ENCODE measurements at regions not wholly inside any gene's neighbourhood (a gene's known extent, or its start where the extent isn't known, plus 50 kb on each side); places are given as distances from the start of the nearest gene placed in this dataset.

GRCh38 chr9:13729955-13730354, 450.5 kb upstream of the MPDZ start:
- Mint-ChIP-seq H3K27ac (no peak overlapping the region), H3K36me3 (no peaks in the 10 kb centered on the region), H3K4me3 (no peak overlapping the region), H3K27me3 (no peaks in the 10 kb centered on the region), H3K4me1 (ENCODE audit: low read depth) (no peaks in the 10 kb centered on the region), H3K9me3 (ENCODE audit: low read depth) (peaks cover 3% of the 10 kb centered on the region)

GRCh38 chr9:13728917-13729811, 449.7 kb upstream of the MPDZ start:
- Mint-ChIP-seq H3K4me1 (ENCODE audit: low read depth) (no peaks in the 10 kb centered on the region), H3K27me3 (no peaks in the 10 kb centered on the region), H3K4me3 (no peak overlapping the region), H3K27ac (no peak overlapping the region), H3K36me3 (no peaks in the 10 kb centered on the region), H3K9me3 (ENCODE audit: low read depth) (peaks cover 6% of the 10 kb centered on the region)

GRCh38 chr9:13728131-13728530, 448.6 kb upstream of the MPDZ start:
- no peak overlapping the region for H3K27ac Mint-ChIP-seq
- no peaks in the 10 kb centered on the region for H3K4me1 Mint-ChIP-seq (ENCODE audit: low read depth)
- H3K9me3 Mint-ChIP-seq (ENCODE audit: low read depth): peaks cover 10% of the 10 kb centered on the region
- no peak overlapping the region for H3K4me3 Mint-ChIP-seq
- H3K36me3 Mint-ChIP-seq: no peaks in the 10 kb centered on the region
- H3K27me3 Mint-ChIP-seq: no peaks in the 10 kb centered on the region

GRCh38 chr9:13726746-13727145, 447.3 kb upstream of the MPDZ start:
- Mint-ChIP-seq H3K27me3 (no peaks in the 10 kb centered on the region), H3K27ac (no peak overlapping the region), H3K4me1 (ENCODE audit: low read depth) (no peaks in the 10 kb centered on the region), H3K4me3 (no peak overlapping the region), H3K36me3 (no peaks in the 10 kb centered on the region), H3K9me3 (ENCODE audit: low read depth) (peaks cover 14% of the 10 kb centered on the region)

GRCh38 chr9:13725516-13725915, 446.0 kb upstream of the MPDZ start:
- Mint-ChIP-seq H3K4me3 (no peak overlapping the region), H3K27ac (no peak overlapping the region), H3K4me1 (ENCODE audit: low read depth) (no peaks in the 10 kb centered on the region), H3K9me3 (ENCODE audit: low read depth) (peaks cover 22% of the 10 kb centered on the region), H3K36me3 (no peaks in the 10 kb centered on the region), H3K27me3 (no peaks in the 10 kb centered on the region)

GRCh38 chr9:13721481-13722235, 442.2 kb upstream of the MPDZ start:
- Mint-ChIP-seq H3K27ac (no peak overlapping the region), H3K9me3 (ENCODE audit: low read depth) (peaks cover 19% of the 10 kb centered on the region), H3K36me3 (no peaks in the 10 kb centered on the region), H3K27me3 (no peaks in the 10 kb centered on the region), H3K4me3 (no peak overlapping the region), H3K4me1 (ENCODE audit: low read depth) (no peaks in the 10 kb centered on the region)

- Mint-ChIP-seq H3K4me1 (ENCODE audit: low read depth) (no peaks in the 10 kb centered on the region), H3K4me3 (no peak overlapping the region), H3K36me3 (no peaks in the 10 kb centered on the region), H3K9me3 (ENCODE audit: low read depth) (peaks cover 19% of the 10 kb centered on the region), H3K27me3 (no peaks in the 10 kb centered on the region), H3K27ac (no peak overlapping the region)
These were observed 440.6 kb upstream of the MPDZ start for GRCh38 chr9:13719981-13720676.

- Mint-ChIP-seq H3K36me3 (no peaks in the 10 kb centered on the region), H3K9me3 (ENCODE audit: low read depth) (peaks cover 18% of the 10 kb centered on the region), H3K27me3 (no peaks in the 10 kb centered on the region), H3K27ac (no peak overlapping the region), H3K4me1 (ENCODE audit: low read depth) (no peaks in the 10 kb centered on the region), H3K4me3 (no peak overlapping the region)
These were observed 440.0 kb upstream of the MPDZ start for GRCh38 chr9:13719446-13719845.

- H3K27ac Mint-ChIP-seq: no peak overlapping the region
These were observed 439.0 kb upstream of the MPDZ start for GRCh38 chr9:13718539-13718938.

GRCh38 chr9:13718086-13718485, 438.6 kb upstream of the MPDZ start:
- H3K36me3 Mint-ChIP-seq: no peaks in the 10 kb centered on the region
- H3K27me3 Mint-ChIP-seq: no peaks in the 10 kb centered on the region
- H3K4me1 Mint-ChIP-seq (ENCODE audit: low read depth): no peaks in the 10 kb centered on the region
- H3K9me3 Mint-ChIP-seq (ENCODE audit: low read depth): peaks cover 15% of the 10 kb centered on the region
- H3K4me3 Mint-ChIP-seq: no peak overlapping the region
- no peak overlapping the region for H3K27ac Mint-ChIP-seq

More at GRCh38 chr9:13718539-13718938, 439.0 kb upstream of the MPDZ start:
- no peak overlapping the region for H3K4me3 Mint-ChIP-seq
- H3K36me3 Mint-ChIP-seq: no peaks in the 10 kb centered on the region
- H3K4me1 Mint-ChIP-seq (ENCODE audit: low read depth): no peaks in the 10 kb centered on the region
- H3K27me3 Mint-ChIP-seq: no peaks in the 10 kb centered on the region
- peaks cover 14% of the 10 kb centered on the region for H3K9me3 Mint-ChIP-seq (ENCODE audit: low read depth)

GRCh38 chr9:13717322-13718054, 438.0 kb upstream of the MPDZ start:
- Mint-ChIP-seq H3K27me3 (no peaks in the 10 kb centered on the region), H3K4me1 (ENCODE audit: low read depth) (no peaks in the 10 kb centered on the region), H3K27ac (no peak overlapping the region), H3K9me3 (ENCODE audit: low read depth) (peaks cover 16% of the 10 kb centered on the region), H3K4me3 (no peak overlapping the region), H3K36me3 (no peaks in the 10 kb centered on the region)

GRCh38 chr9:13716601-13717321, 437.3 kb upstream of the MPDZ start:
- no peaks in the 10 kb centered on the region for H3K36me3 Mint-ChIP-seq
- H3K27ac Mint-ChIP-seq: no peak overlapping the region
- no peaks in the 10 kb centered on the region for H3K27me3 Mint-ChIP-seq
- peaks cover 13% of the 10 kb centered on the region for H3K9me3 Mint-ChIP-seq (ENCODE audit: low read depth)
- no peak overlapping the region for H3K4me3 Mint-ChIP-seq
- no peaks in the 10 kb centered on the region for H3K4me1 Mint-ChIP-seq (ENCODE audit: low read depth)

GRCh38 chr9:13716090-13716489, 436.6 kb upstream of the MPDZ start:
- peaks cover 6% of the 10 kb centered on the region for H3K9me3 Mint-ChIP-seq (ENCODE audit: low read depth)
- no peaks in the 10 kb centered on the region for H3K27me3 Mint-ChIP-seq
- H3K27ac Mint-ChIP-seq: no peak overlapping the region
- no peaks in the 10 kb centered on the region for H3K36me3 Mint-ChIP-seq
- no peaks in the 10 kb centered on the region for H3K4me1 Mint-ChIP-seq (ENCODE audit: low read depth)
- no peak overlapping the region for H3K4me3 Mint-ChIP-seq

GRCh38 chr9:13715430-13715829, 435.9 kb upstream of the MPDZ start:
- no peak overlapping the region for H3K4me3 Mint-ChIP-seq
- no peaks in the 10 kb centered on the region for H3K27me3 Mint-ChIP-seq
- H3K4me1 Mint-ChIP-seq (ENCODE audit: low read depth): no peaks in the 10 kb centered on the region
- no peaks in the 10 kb centered on the region for H3K36me3 Mint-ChIP-seq
- H3K9me3 Mint-ChIP-seq (ENCODE audit: low read depth): peaks cover 5% of the 10 kb centered on the region
- no peak overlapping the region for H3K27ac Mint-ChIP-seq
